Spleen (tissue), 7 donors: ENCODE measurements at regions not wholly inside any gene's neighbourhood (a gene's known extent, or its start where the extent isn't known, plus 50 kb on each side); places are given as distances from the start of the nearest gene placed in this dataset.

Experiments
- POLR2A ChIP-seq, 3 donors: fragments of 450-650 bp; IDR thresholded peaks; one replicate each; pipeline ENCODE4 v1.5.1; 2017; ENCODE audit warnings: antibody characterized with exemption in 3 of 3, mild to moderate bottlenecking in 1 of 3
- POLR2AphosphoS5 ChIP-seq, 3 donors: sonication (generic); formaldehyde crosslinking; IDR thresholded peaks; one replicate each; pipeline ENCODE4 v1.5.1; 2017; ENCODE audit warnings: antibody characterized with exemption in 3 of 3
- TF ChIP-seq, protein P1 (sequence below), 11 experiments: fragments of 200-600 bp in 7 of 11; fragments of 450-650 bp in 4 of 11; sonication (generic) in 4 of 11; IDR thresholded peaks in 8 of 11; conservative IDR thresholded peaks in 3 of 11; 1 replicate in 7 of 11; 2 replicates in 4 of 11; pipeline versions ENCODE4 v1.4.0 to v1.8.0; 2016 to 2021; ENCODE audit warnings: antibody characterized with exemption in 11 of 11, inconsistent platforms in 4 of 11, mild to moderate bottlenecking in 1 of 11
- donor health status: DM: no; HTN: no; CAD: no; lungs with moderate emphysema.
- donor health status: DM: no; HTN: no; CAD: no.
- donor health status: DM: no; HTN: no; CAD: no.

DNA sequence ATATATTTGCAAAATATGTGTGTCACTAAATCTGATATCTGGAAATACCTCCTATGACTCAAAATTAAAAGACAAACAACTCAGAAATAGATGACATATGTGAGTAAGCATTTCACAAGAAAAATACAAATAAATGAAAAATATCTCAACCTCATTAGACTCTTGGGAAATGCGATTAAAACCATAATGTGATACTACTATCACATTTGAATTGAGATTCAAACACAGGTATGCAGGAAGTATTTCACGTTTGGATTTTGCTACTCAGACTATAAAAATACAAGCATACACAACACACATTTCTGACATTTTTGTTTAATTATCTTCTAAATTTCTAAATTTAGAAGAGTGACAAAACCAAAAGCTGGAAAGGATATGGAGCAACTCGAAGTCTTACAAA, 811.9 kb upstream of the LRRC4C start:
- TF ChIP-seq, protein P1, sequence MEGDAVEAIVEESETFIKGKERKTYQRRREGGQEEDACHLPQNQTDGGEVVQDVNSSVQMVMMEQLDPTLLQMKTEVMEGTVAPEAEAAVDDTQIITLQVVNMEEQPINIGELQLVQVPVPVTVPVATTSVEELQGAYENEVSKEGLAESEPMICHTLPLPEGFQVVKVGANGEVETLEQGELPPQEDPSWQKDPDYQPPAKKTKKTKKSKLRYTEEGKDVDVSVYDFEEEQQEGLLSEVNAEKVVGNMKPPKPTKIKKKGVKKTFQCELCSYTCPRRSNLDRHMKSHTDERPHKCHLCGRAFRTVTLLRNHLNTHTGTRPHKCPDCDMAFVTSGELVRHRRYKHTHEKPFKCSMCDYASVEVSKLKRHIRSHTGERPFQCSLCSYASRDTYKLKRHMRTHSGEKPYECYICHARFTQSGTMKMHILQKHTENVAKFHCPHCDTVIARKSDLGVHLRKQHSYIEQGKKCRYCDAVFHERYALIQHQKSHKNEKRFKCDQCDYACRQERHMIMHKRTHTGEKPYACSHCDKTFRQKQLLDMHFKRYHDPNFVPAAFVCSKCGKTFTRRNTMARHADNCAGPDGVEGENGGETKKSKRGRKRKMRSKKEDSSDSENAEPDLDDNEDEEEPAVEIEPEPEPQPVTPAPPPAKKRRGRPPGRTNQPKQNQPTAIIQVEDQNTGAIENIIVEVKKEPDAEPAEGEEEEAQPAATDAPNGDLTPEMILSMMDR (IDR thresholded peaks at IDR 0.05 in 8 of 11, conservative IDR thresholded peaks at IDR 0.05 in 3 of 11), result no peak
- no peak for TF ChIP-seq POLR2A (IDR thresholded peaks at IDR 0.05)
- no peak for TF ChIP-seq POLR2AphosphoS5 (IDR thresholded peaks at IDR 0.05)
